NK-92 treated with Interleukin-12 subunit alpha and Interleukin-12 subunit beta, amount 100 ng/mL, for 24 hours (cell line): ENCODE measurements at regions not wholly inside any gene's neighbourhood (a gene's known extent, or its start where the extent isn't known, plus 50 kb on each side); places are given as distances from the start of the nearest gene placed in this dataset.
"Not testable (repeated sequence)": the region's sequence is repeated elsewhere in the genome, so short reads cannot be mapped to it uniquely, and the experiment has no call there.

ENCODE experiments used
- DNase-seq: peaks from one replicate; lab custom pipeline; 2025; lab: John Stamatoyannopoulos, UW

- DNase-seq: not testable (repeated sequence)
Measured at GRCh38 chr18:39127538-39127937, 1561.9 kb upstream of the CELF4 start.

- no peak for DNase-seq
Measured at GRCh38 chr18:39113790-39114189, 1548.2 kb upstream of the CELF4 start.

- no peak for DNase-seq
Measured at GRCh38 chr18:39105104-39105503, 1539.5 kb upstream of the CELF4 start.

GRCh38 chr18:39072970-39073369 lies 1507.4 kb upstream of the CELF4 start:
- no peak for DNase-seq

- DNase-seq: no peak
Measured at GRCh38 chr18:39062426-39062825, 1496.8 kb upstream of the CELF4 start.

GRCh38 chr18:39058386-39059000 lies 1492.9 kb upstream of the CELF4 start:
- DNase-seq: no peak

GRCh38 chr18:39057423-39058064 lies 1491.9 kb upstream of the CELF4 start:
- DNase-seq: no peak

GRCh38 chr18:39053571-39053970 lies 1488.0 kb upstream of the CELF4 start:
- no peak for DNase-seq

- no peak for DNase-seq
Measured at GRCh38 chr18:39051013-39051412, 1485.4 kb upstream of the CELF4 start.

- DNase-seq: no peak
Measured at GRCh38 chr18:39039813-39040212, 1474.2 kb upstream of the CELF4 start.

- no peak for DNase-seq
Measured at GRCh38 chr18:39037925-39038324, 1472.3 kb upstream of the CELF4 start.

- no peak for DNase-seq
Measured at GRCh38 chr18:39033312-39033711, 1467.7 kb upstream of the CELF4 start.

- no peak for DNase-seq
Measured at GRCh38 chr18:39031647-39032046, 1466.0 kb upstream of the CELF4 start.

- no peak for DNase-seq
Measured at GRCh38 chr18:39030124-39030655, 1464.6 kb upstream of the CELF4 start.

GRCh38 chr18:39025531-39025930 lies 1459.9 kb upstream of the CELF4 start:
- DNase-seq: no peak

- DNase-seq: no peak
Measured at GRCh38 chr18:39019989-39020388, 1454.4 kb upstream of the CELF4 start.

- no peak for DNase-seq
Measured at GRCh38 chr18:39007031-39007902, 1441.7 kb upstream of the CELF4 start.

- no peak for DNase-seq
Measured at GRCh38 chr18:38996056-38996455, 1430.5 kb upstream of the CELF4 start.

GRCh38 chr18:38993342-38993741 lies 1427.7 kb upstream of the CELF4 start:
- DNase-seq: no peak

GRCh38 chr18:38984968-38985367 lies 1419.4 kb upstream of the CELF4 start:
- DNase-seq: no peak

- DNase-seq: no peak
Measured at GRCh38 chr18:38982072-38982471, 1416.5 kb upstream of the CELF4 start.

GRCh38 chr18:38981389-38981788 lies 1415.8 kb upstream of the CELF4 start:
- no peak for DNase-seq

GRCh38 chr18:38980420-38980819 lies 1414.8 kb upstream of the CELF4 start:
- DNase-seq: no peak
